ENCODE measurements at regions not wholly inside any gene's neighbourhood (a gene's known extent, or its start where the extent isn't known, plus 50 kb on each side); places are given as distances from the start of the nearest gene placed in this dataset.

DNA sequence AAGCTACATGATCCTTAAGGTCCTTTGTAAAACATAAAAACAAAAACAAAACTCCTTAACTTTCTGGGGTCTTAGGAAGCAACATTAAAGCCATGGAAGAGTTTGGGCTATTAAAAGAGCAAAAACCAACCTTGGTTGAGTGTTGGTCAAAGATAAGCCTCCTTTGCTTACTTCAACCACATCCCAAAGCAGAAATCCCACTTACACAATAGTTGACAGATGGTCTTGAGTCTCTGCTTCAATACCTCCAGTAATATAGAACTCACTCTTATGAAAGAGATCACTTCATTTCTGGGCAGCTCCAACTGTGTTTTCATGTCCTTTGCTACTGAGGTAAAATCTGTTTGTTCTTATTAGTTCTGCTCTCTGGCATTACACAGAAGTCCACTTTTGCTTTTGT, 125.8 kb downstream of the SLC38A4 start:
- TF ChIP-seq CTCF (IDR thresholded peaks at IDR 0.05) (no peak), ZFX (IDR thresholded peaks at IDR 0.05; ENCODE audit: borderline replicate concordance) (no peak)
